MM.1S (cell line): ENCODE measurements at regions not wholly inside any gene's neighbourhood (a gene's known extent, or its start where the extent isn't known, plus 50 kb on each side); places are given as distances from the start of the nearest gene placed in this dataset.
A peak's percentile ranks its signal among the peaks of the same experiment; 100 is the strongest.

Experiments
- DNase-seq: peaks from one replicate; pipeline ENCODE4 v3.0.0-alpha.2; 2015
- H2AFZ ChIP-seq: fragments of 300-600 bp; sonication (generic); 2 replicates; pipeline ENCODE4 v1.6.0; 2016; ENCODE audit warnings: antibody characterized with exemption, low read length
- H3F3A ChIP-seq: fragments of 300-600 bp; sonication (generic); 2 replicates; pipeline ENCODE4 v1.6.1; 2016; ENCODE audit warnings: mild to moderate bottlenecking, antibody characterized with exemption, low read length, moderate library complexity, mixed read lengths; ENCODE audit not compliant: insufficient read depth
- H3K27ac ChIP-seq: fragments of 300-600 bp; sonication (generic); 2 replicates; pipeline ENCODE4 v1.5.1; 2016; ENCODE audit warnings: mild to moderate bottlenecking, low read length
- H3K27me3 ChIP-seq: fragments of 300-600 bp; sonication (generic); replicated peaks from 2 replicates; pipeline ENCODE4 v1.6.0; 2016; ENCODE audit warnings: low read length; ENCODE audit not compliant: insufficient read depth
- H3K36me3 ChIP-seq: fragments of 300-600 bp; sonication (generic); replicated peaks from 2 replicates; pipeline ENCODE4 v1.6.1; 2016; ENCODE audit warnings: mild to moderate bottlenecking, low read length, mixed read lengths; ENCODE audit not compliant: insufficient read depth
- H3K4me1 ChIP-seq: fragments of 300-600 bp; sonication (generic); 2 replicates; pipeline ENCODE4 v1.6.1; 2016; ENCODE audit warnings: low read length, mixed read lengths
- H3K4me2 ChIP-seq: fragments of 300-600 bp; sonication (generic); 2 replicates; pipeline ENCODE4 v1.6.0; 2016; ENCODE audit warnings: low read depth, low read length
- H3K4me3 ChIP-seq: fragments of 300-600 bp; sonication (generic); 2 replicates; pipeline ENCODE4 v1.5.1; 2016; ENCODE audit warnings: low read length, mixed read lengths
- H3K79me2 ChIP-seq: fragments of 300-600 bp; sonication (generic); 2 replicates; pipeline ENCODE4 v1.6.1; 2016; ENCODE audit warnings: mixed run types, low read length, mixed read lengths
- H3K9ac ChIP-seq: fragments of 300-600 bp; sonication (generic); 2 replicates; pipeline ENCODE4 v1.6.1; 2016; ENCODE audit warnings: low read length, mixed read lengths
- H3K9me2 ChIP-seq: fragments of 300-600 bp; sonication (generic); replicated peaks from 2 replicates; pipeline ENCODE4 v1.6.1; 2016; ENCODE audit warnings: mild to moderate bottlenecking, low read length, mixed read lengths; ENCODE audit not compliant: insufficient read depth
- H3K9me3 ChIP-seq: fragments of 300-600 bp; sonication (generic); replicated peaks from 2 replicates; pipeline ENCODE4 v1.6.1; 2016; ENCODE audit warnings: mild to moderate bottlenecking, low read length, mixed read lengths; ENCODE audit not compliant: insufficient read depth
- H4K20me1 ChIP-seq: fragments of 300-600 bp; sonication (generic); 2 replicates; pipeline ENCODE4 v1.6.1; 2016; ENCODE audit warnings: mild to moderate bottlenecking, low read length, moderate library complexity, mixed read lengths; ENCODE audit not compliant: insufficient read depth
- EZH2 ChIP-seq: fragments of 300-600 bp; sonication (generic); optimal IDR thresholded peaks from 2 replicates; pipeline ENCODE3; 2017; ENCODE audit warnings: low read depth, mild to moderate bottlenecking, antibody characterized with exemption, low read length, mixed read lengths
- EZH2phosphoT487 ChIP-seq: fragments of 300-600 bp; sonication (generic); IDR thresholded peaks from 2 replicates; pipeline ENCODE4 v1.6.1; 2018; ENCODE audit warnings: antibody characterized with exemption, low read length
- TF ChIP-seq, protein P1 (sequence below): fragments of 300-600 bp; sonication (generic); IDR thresholded peaks from 2 replicates; pipeline ENCODE4 v1.5.1; 2016; ENCODE audit warnings: antibody characterized with exemption, low read length, mixed read lengths

DNA sequence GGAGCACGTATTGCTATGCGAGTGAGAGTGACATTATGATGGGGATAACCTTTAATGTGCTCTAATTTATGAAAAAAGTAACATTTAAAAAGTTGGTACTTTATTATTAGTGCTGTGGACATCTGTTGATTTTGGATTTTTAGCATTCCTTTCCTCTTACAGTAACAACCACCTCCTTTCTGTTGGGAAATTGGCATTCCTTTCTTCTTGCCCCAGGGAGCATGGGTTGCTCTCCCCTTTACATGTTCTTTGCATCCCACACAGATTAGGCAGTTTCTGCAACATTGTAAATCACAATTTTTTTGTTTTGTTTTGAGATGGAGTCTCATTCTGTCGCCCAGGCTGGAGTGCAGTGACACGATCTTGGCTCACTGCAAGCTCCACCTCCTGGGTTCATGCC lies 300.2 kb downstream of the LPIN1 start:
- peaks cover 16% of the 10 kb centered on the region for H3K4me1 ChIP-seq
- no peaks in the 10 kb centered on the region for H3K9me3 ChIP-seq
- no peak overlapping the region; the same call in 1 of the 2 replicates for H3K27ac ChIP-seq
- peak overlapping the region; percentile 66; the same call in 1 of the 2 replicates for H3K4me2 ChIP-seq
- H3K36me3 ChIP-seq: no peaks in the 10 kb centered on the region
- no peak for TF ChIP-seq EZH2
- no peak for TF ChIP-seq EZH2phosphoT487
- TF ChIP-seq, protein P1, sequence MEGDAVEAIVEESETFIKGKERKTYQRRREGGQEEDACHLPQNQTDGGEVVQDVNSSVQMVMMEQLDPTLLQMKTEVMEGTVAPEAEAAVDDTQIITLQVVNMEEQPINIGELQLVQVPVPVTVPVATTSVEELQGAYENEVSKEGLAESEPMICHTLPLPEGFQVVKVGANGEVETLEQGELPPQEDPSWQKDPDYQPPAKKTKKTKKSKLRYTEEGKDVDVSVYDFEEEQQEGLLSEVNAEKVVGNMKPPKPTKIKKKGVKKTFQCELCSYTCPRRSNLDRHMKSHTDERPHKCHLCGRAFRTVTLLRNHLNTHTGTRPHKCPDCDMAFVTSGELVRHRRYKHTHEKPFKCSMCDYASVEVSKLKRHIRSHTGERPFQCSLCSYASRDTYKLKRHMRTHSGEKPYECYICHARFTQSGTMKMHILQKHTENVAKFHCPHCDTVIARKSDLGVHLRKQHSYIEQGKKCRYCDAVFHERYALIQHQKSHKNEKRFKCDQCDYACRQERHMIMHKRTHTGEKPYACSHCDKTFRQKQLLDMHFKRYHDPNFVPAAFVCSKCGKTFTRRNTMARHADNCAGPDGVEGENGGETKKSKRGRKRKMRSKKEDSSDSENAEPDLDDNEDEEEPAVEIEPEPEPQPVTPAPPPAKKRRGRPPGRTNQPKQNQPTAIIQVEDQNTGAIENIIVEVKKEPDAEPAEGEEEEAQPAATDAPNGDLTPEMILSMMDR: no peak
- H2AFZ ChIP-seq: peak overlapping the region; percentile 23; the same call in 1 of the 2 replicates
- no peaks in the 10 kb centered on the region for H3K9me2 ChIP-seq
- H3K27me3 ChIP-seq: no peaks in the 10 kb centered on the region
- no peak overlapping the region for H3K9ac ChIP-seq
- 0 out of 2 replicates have a peak overlapping the region, but pooled peaks have one; percentile 40 for H3K4me3 ChIP-seq
- H3F3A ChIP-seq: peaks cover 4% of the 10 kb centered on the region; the same call in 1 of the 2 replicates
- no peak for DNase-seq
- no peaks in the 10 kb centered on the region for H4K20me1 ChIP-seq
- H3K79me2 ChIP-seq: no peaks in the 10 kb centered on the region

- H3K9me3 ChIP-seq: no peaks in the 10 kb centered on the region
- H3K9ac ChIP-seq: no peak overlapping the region
- peak; percentile 17 for DNase-seq
- TF ChIP-seq EZH2phosphoT487: no peak
- TF ChIP-seq, protein P1: no peak
- no peak for TF ChIP-seq EZH2
- no peaks in the 10 kb centered on the region for H3K9me2 ChIP-seq
- H3K36me3 ChIP-seq: no peaks in the 10 kb centered on the region
- no peak overlapping the region for H3K4me3 ChIP-seq
- H2AFZ ChIP-seq: no peak overlapping the region
- no peak overlapping the region for H3K27ac ChIP-seq
- H3K27me3 ChIP-seq: no peaks in the 10 kb centered on the region
- H3K79me2 ChIP-seq: no peaks in the 10 kb centered on the region
- H3F3A ChIP-seq: peaks cover 4% of the 10 kb centered on the region; the same call in 1 of the 2 replicates
- no peak overlapping the region for H3K4me2 ChIP-seq
- H4K20me1 ChIP-seq: no peaks in the 10 kb centered on the region
- peaks cover 16% of the 10 kb centered on the region for H3K4me1 ChIP-seq
These were observed 301.3 kb downstream of the LPIN1 start for GRCh38 chr2:12047761-12048160.

DNA sequence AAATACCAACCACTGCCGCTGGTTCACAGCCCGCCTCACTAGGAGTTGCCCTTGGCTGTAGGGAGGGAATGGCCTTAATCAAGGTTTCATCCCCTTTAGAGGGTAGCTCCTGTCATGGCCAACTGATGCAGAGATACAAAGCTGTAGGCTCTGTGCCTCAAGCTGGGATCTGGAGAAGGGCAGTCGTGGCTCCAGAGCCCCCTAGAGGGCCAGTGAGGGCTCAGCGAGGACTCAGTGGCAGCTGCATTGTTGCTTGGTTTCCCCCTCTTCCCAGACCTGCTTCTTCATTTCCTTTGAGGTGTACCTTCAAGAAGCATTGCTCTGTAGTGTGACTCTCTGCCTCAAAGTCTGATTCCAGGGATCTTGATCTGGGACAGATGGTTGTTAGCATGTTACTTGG lies 302.1 kb downstream of the LPIN1 start:
- H4K20me1 ChIP-seq: no peaks in the 10 kb centered on the region
- no peaks in the 10 kb centered on the region for H3K79me2 ChIP-seq
- no peak overlapping the region for H2AFZ ChIP-seq
- DNase-seq: no peak
- H3K9ac ChIP-seq: no peak overlapping the region
- no peaks in the 10 kb centered on the region for H3K9me3 ChIP-seq
- H3K36me3 ChIP-seq: no peaks in the 10 kb centered on the region
- H3K4me1 ChIP-seq: peaks cover 16% of the 10 kb centered on the region
- no peak overlapping the region for H3K4me3 ChIP-seq
- H3K4me2 ChIP-seq: no peak overlapping the region
- TF ChIP-seq, protein P1: no peak
- TF ChIP-seq EZH2phosphoT487 (no peak), EZH2 (no peak)
- no peaks in the 10 kb centered on the region for H3K27me3 ChIP-seq
- H3K9me2 ChIP-seq: no peaks in the 10 kb centered on the region
- peaks cover 4% of the 10 kb centered on the region; the same call in 1 of the 2 replicates for H3F3A ChIP-seq
- no peak overlapping the region for H3K27ac ChIP-seq
